Activated CD4-positive, alpha-beta T cell treated with anti-CD3 and anti-CD28 coated beads, Interleukin-2, amount 50 U/mL, for 24 hours (primary cell): ENCODE measurements at regions not wholly inside any gene's neighbourhood (a gene's known extent, or its start where the extent isn't known, plus 50 kb on each side); places are given as distances from the start of the nearest gene placed in this dataset.
"Not testable (repeated sequence)": the region's sequence is repeated elsewhere in the genome, so short reads cannot be mapped to it uniquely, and the experiment has no call there.

Experiments used
- DNase-seq, 2 donors: peaks; one replicate each; pipeline ENCODE4 v3.0.0-alpha.2; 2020; ENCODE audit warnings: low read depth in 1 of 2, low spot score in 1 of 2

GRCh38 chr10:46202405-46202804 lies 84.4 kb upstream of the ANTXRL start:
- not testable (repeated sequence) for DNase-seq

- DNase-seq, result not testable (repeated sequence)
These were observed 82.2 kb upstream of the ANTXRL start for GRCh38 chr10:46204482-46205102.

GRCh38 chr10:46210427-46210826 lies 76.4 kb upstream of the ANTXRL start:
- not testable (repeated sequence) for DNase-seq

- DNase-seq, result no peak
These were observed 71.4 kb upstream of the ANTXRL start for GRCh38 chr10:46215426-46215825.

DNA sequence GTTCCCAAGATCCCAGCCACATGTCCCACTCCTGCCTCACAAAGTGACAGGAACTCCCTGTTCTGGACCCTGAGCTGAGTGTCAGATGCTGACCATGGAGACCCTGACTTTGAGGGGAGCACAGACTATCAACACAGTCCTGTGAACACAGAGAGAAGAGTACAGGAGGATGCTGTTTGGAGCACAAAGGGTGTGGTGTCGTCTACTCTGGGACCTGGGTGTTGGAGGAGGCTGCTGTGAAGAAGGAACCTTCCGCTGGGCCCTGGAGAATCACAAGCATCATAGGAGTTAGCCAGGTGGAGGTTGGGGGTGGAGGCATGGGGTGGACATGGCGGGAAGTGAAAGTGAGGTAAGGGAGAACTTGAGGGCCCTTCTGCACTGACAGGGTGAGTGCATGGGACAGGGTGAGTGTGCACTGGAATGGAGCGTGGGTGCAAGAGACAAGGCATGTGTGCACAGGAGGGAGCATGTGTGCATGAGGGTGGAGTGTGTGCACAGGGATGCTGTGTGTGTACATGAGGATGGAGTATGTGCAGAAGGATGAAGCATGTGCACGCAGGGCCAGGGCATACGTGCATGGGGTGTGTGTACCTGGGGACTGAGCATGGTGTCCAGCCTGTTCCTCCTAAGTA lies 70.7 kb upstream of the ANTXRL start:
- DNase-seq, result no peak

- no peak for DNase-seq
These were observed 69.7 kb upstream of the ANTXRL start for GRCh38 chr10:46216836-46217751.

GRCh38 chr10:46217752-46218453 lies 68.9 kb upstream of the ANTXRL start:
- no peak for DNase-seq

GRCh38 chr10:46218921-46219320 lies 67.9 kb upstream of the ANTXRL start:
- no peak for DNase-seq

- not testable (repeated sequence) for DNase-seq
These were observed 67.3 kb upstream of the ANTXRL start for GRCh38 chr10:46219431-46219990.

GRCh38 chr10:46220187-46220586 lies 66.6 kb upstream of the ANTXRL start:
- DNase-seq, result no peak

DNA sequence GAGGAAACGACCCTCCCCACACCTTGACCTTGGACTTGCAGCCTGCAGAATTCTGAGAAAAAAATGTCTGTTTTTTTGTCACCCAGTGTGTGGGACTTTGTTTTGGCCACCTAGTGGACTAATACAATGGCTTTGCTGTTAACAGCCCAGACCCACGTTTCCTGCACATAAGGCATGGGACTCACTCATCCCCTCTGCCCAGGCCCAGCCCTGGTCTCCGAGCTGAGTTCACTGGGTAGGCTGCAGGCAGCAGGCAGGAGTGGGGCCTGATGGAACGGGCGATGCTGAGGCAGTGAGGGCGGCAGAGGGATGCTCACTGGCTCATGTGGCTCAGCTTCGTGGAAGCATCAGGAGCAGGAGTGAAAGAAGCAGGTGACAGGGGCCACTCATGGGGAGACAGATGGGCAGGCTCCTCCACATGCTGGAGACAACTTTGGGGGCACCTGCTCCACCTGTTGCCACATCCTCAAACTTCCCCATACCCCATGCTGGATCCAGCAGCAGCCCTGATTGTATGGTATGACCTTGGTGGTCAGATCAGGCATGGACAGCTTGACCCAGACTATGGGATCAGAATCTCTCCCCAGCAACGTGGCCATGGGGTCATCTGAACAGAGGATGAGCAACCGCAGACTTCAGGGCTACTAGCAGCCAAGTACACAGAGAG lies 65.8 kb upstream of the ANTXRL start:
- DNase-seq, result no peak

- no peak for DNase-seq
These were observed 64.3 kb upstream of the ANTXRL start for GRCh38 chr10:46222364-46222935.

DNA sequence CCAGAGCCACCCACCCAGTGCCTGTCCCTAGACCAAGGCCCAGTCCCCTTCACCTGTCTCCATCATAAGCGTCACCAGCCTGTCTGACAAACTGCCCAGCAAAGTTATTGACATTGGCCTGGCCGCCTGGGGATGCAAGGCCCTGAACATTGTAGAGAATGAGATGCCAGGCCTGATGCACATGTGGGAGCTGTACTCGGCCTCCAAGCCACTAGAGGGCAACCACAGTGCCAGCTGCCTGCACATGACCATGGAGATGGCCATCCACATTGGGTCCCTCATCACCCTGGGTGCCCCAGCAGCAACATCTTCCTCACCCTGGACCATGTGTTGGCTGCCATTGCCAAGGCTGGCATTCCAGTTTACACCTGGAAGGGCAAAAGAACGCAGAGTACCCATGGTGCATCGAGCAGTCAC lies 63.7 kb upstream of the ANTXRL start:
- DNase-seq, result no peak

DNA sequence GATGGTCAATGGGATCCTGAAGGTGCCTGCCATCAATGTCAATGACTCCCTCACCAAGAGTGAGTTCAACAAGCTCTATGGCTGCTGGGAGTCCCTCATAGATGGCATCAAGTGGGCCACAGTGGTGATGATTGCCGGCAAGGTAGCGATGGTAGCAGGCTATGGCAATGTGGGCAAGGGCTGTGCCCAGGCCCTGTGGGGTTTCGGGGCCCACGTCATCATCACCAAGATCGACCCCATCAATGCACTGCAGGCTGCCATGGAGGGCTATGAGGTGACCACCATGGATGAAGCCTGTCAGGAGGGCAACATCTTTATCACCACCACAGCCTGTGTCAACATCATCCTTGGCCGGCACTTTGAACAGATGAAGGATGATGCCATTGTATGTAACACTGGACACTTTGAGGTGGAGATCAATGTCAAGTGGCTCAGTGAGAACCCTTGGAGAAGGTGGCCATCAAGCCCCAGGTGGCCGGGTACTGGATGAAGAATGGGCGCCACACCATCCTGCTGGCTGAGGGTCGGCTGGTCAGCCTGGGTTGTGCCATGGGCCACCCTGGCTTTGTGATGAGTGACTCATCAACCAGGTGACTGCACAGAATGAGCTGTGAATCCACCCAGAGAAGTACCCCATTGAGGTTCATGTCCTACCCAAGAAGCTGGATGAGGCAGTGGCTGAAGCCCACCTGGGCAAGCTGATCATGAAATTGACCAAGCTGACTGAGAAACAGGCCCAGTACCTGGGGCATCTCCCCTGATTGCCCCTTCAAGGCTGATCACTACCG lies 63.0 kb upstream of the ANTXRL start:
- DNase-seq, result no peak

DNA sequence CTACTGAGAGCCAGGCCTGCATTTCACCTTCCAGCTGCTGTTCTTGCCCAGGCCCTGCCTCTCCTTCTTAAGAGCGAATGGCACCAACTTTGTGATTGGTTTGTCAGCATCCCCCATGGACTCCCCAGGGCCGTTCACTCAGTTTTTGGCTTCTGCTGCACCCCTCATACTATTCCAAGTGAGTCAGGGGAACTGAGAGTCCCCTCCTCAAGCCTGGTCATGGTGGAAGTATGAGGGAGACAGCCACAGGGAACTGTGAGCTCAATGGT lies 62.4 kb upstream of the ANTXRL start:
- no peak for DNase-seq

DNA sequence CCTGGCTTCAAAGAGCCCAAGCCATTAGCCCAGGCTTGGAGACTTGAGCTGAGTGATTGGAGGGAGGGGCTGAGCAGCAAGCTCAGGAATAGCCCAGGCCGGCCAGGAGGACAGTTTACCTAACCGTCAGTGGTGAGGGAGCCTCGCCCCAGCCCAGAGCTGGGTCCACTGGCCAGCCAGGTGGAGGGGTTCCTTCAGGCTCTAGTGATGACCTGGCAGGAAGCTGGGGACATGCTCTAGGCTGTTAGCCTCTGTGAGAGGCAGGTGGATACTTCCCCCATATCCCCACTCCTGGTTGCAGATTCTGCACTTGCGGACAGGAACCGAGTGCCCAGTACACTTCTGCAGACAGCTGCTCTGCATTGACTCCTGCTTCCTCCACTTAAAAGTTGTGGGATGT lies 61.2 kb upstream of the ANTXRL start:
- no peak for DNase-seq

DNA sequence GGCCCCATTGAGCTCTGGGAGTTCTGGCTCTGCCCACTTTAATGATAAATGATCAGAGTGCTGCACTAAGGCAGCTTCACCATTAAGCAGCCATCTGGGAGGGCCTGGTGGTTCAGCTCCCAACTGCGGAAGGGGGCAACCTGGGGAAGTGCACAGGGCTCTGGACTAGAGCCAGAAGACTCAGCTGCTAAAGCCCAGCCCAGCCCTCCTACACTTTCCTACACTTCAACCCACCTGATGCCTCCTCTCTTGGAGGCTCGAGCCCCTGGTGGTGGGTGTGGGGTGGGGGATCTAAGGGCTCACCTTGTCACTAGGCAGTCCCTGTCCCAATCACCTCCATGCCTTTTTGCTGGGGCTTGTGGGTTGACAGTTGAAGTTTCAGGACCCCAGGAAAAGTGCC lies 60.6 kb upstream of the ANTXRL start:
- DNase-seq, result no peak

GRCh38 chr10:46226900-46227558 lies 59.8 kb upstream of the ANTXRL start:
- no peak for DNase-seq

DNA sequence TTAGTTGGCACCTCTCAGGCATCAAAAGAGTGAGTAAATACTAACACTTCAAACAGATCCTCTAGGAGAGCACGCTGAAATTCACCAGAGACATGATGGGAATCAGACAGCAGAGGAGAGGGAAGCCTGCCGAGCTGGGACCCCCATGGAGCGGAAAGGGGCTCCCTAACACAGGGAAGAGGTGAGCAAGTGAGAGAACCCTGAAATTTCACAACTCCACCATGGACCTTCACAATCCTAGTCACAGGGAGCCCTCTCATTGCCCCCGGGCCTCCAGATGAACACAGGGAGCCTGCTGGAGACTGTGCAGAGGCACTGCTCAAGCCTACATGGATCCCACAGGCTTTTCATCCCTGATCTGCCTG lies 59.2 kb upstream of the ANTXRL start:
- no peak for DNase-seq
